Prostate gland (tissue), 2 donors: ENCODE measurements at regions not wholly inside any gene's neighbourhood (a gene's known extent, or its start where the extent isn't known, plus 50 kb on each side); places are given as distances from the start of the nearest gene placed in this dataset.

ENCODE experiments used
- DNase-seq: peaks from one replicate; pipeline ENCODE4 v3.0.0-alpha.2; 2019; ENCODE audit warnings: low spot score
- H3K27ac ChIP-seq, 2 donors: fragments of 200-600 bp; sonication (generic); 2 replicates each; pipeline ENCODE4 v1.5.1; 2017 to 2019
- H3K27me3 ChIP-seq: fragments of 200-600 bp; sonication (generic); replicated peaks from 2 replicates; pipeline ENCODE4 v1.5.1; 2019; ENCODE audit not compliant: insufficient read depth
- H3K36me3 ChIP-seq, 2 donors: fragments of 200-600 bp; sonication (generic); 1 replicate in 1 of 2; 2 replicates in 1 of 2; pipeline versions ENCODE4 v1.5.1 to v1.8.1; 2017 to 2019
- H3K4me1 ChIP-seq: fragments of 200-600 bp; sonication (generic); replicated peaks from 2 replicates; pipeline ENCODE4 v1.5.1; 2019
- H3K4me3 ChIP-seq, 2 donors: fragments of 200-600 bp; sonication (generic); 2 replicates each; pipeline ENCODE4 v1.5.1; 2017 to 2019
- H3K9me3 ChIP-seq: fragments of 200-600 bp; sonication (generic); 2 replicates; pipeline ENCODE4 v1.5.1; 2017
- CTCF ChIP-seq, 4 experiments: fragments of 200-600 bp in 2 of 4; fragments of 450-650 bp in 2 of 4; sonication (generic) in 2 of 4; IDR thresholded peaks; 1 replicate in 3 of 4; 2 replicates in 1 of 4; pipeline ENCODE4 v1.5.1; 2016 to 2019; ENCODE audit warnings: antibody characterized with exemption in 4 of 4, mild to moderate bottlenecking in 2 of 4, moderate library complexity in 2 of 4
- POLR2A ChIP-seq: fragments of 450-650 bp; IDR thresholded peaks from one replicate; pipeline ENCODE4 v1.6.1; 2016; ENCODE audit warnings: antibody characterized with exemption, mild to moderate bottlenecking
- POLR2AphosphoS5 ChIP-seq: sonication (generic); formaldehyde crosslinking; IDR thresholded peaks from one replicate; pipeline ENCODE4 v1.6.1; 2017; ENCODE audit warnings: antibody characterized with exemption
- WGBS: methylation state at CpG from one replicate; pipeline ENCODE4 v1.1.5; 2018; 5-methylcytosine and 5-hydroxymethylcytosine counted together
- intact Hi-C: fragments of 100-400 bp; cut with DNase I; formaldehyde crosslinking; loops from one replicate; pipeline ENCODE4 v1.14.2; 2022

GRCh38 chr20:57965441-57965840 lies 255.6 kb upstream of the PMEPA1 start:
- DNase-seq, result no peak
- no peaks in the 10 kb centered on the region for H3K4me1 ChIP-seq

GRCh38 chr20:57964011-57964862 lies 254.4 kb upstream of the PMEPA1 start:
- no peak overlapping the region for H3K4me3 ChIP-seq
- H3K9me3 ChIP-seq, result no peaks in the 10 kb centered on the region
- peaks cover 7% of the 10 kb centered on the region for H3K4me1 ChIP-seq
- no peaks in the 10 kb centered on the region for H3K36me3 ChIP-seq
- peak overlapping the region in 1 of 2 donors; percentile 4 for H3K27ac ChIP-seq
- WGBS, result 75% methylated on average over 15 of the region's 15 CpGs
- no peak for DNase-seq
- intact Hi-C loops, result no loop called here
- TF ChIP-seq CTCF (IDR thresholded peaks at IDR 0.05), result no peak
- H3K27me3 ChIP-seq, result no peaks in the 10 kb centered on the region

More at GRCh38 chr20:57965441-57965840, 255.6 kb upstream of the PMEPA1 start:
- 97% methylated on average over 11 of the region's 11 CpGs for WGBS
- TF ChIP-seq CTCF (IDR thresholded peaks at IDR 0.05) (no peak), POLR2AphosphoS5 (no peak)
- intact Hi-C loops, result no loop called here
- Histone ChIP-seq H3K27ac (no peak overlapping the region), H3K36me3 (no peaks in the 10 kb centered on the region), H3K27me3 (no peaks in the 10 kb centered on the region), H3K9me3 (no peaks in the 10 kb centered on the region), H3K4me3 (no peak overlapping the region)

GRCh38 chr20:57960803-57961575 lies 251.2 kb upstream of the PMEPA1 start:
- H3K4me3 ChIP-seq, result no peak overlapping the region
- H3K27me3 ChIP-seq, result no peaks in the 10 kb centered on the region
- peak overlapping the region; percentile 8 to 68 for H3K27ac ChIP-seq
- H3K36me3 ChIP-seq, result no peaks in the 10 kb centered on the region
- TF ChIP-seq POLR2A (no peak), POLR2AphosphoS5 (peak; percentile 24)
- no peaks in the 10 kb centered on the region for H3K9me3 ChIP-seq
- WGBS, result 56% methylated on average over 19 of the region's 19 CpGs
- intact Hi-C loops, result no loop called here
- H3K4me1 ChIP-seq, result peaks cover 9% of the 10 kb centered on the region
- DNase-seq, result peak; percentile 17

- peak overlapping the region; percentile 68 to 78 for H3K27ac ChIP-seq
- H3K9me3 ChIP-seq, result no peaks in the 10 kb centered on the region
- no peak for DNase-seq
- no peak for TF ChIP-seq POLR2A
- TF ChIP-seq POLR2AphosphoS5, result no peak
- H3K36me3 ChIP-seq, result no peaks in the 10 kb centered on the region
- intact Hi-C loops, result no loop called here
- 43% methylated on average over 4 of the region's 4 CpGs for WGBS
- no peak overlapping the region for H3K4me3 ChIP-seq
- H3K27me3 ChIP-seq, result no peaks in the 10 kb centered on the region
- peaks cover 9% of the 10 kb centered on the region for H3K4me1 ChIP-seq
Measured at GRCh38 chr20:57959589-57959988, 249.8 kb upstream of the PMEPA1 start.

- Histone ChIP-seq H3K9me3 (no peaks in the 10 kb centered on the region), H3K27me3 (no peaks in the 10 kb centered on the region), H3K36me3 (no peaks in the 10 kb centered on the region), H3K27ac (peak overlapping the region; percentile 68 to 78), H3K4me1 (peaks cover 9% of the 10 kb centered on the region), H3K4me3 (no peak overlapping the region)
- 28% methylated on average over 12 of the region's 12 CpGs for WGBS
- intact Hi-C loops, result no loop called here
- DNase-seq, result peak; percentile 81
- TF ChIP-seq POLR2AphosphoS5 (peak; percentile 73), CTCF (IDR thresholded peaks at IDR 0.05) (no peak)
Measured at GRCh38 chr20:57959018-57959417, 249.2 kb upstream of the PMEPA1 start.
